OCI-LY3 (cell line): ENCODE measurements at regions not wholly inside any gene's neighbourhood (a gene's known extent, or its start where the extent isn't known, plus 50 kb on each side); places are given as distances from the start of the nearest gene placed in this dataset.
A peak's percentile ranks its signal among the peaks of the same experiment; 100 is the strongest.

Source experiments
- H2AFZ ChIP-seq: fragments of 200-600, 300-600 bp; shearing (Covaris generic); 2 replicates; pipeline ENCODE4 v1.6.0; 2014; ENCODE audit warnings: antibody characterized with exemption, low read depth, low read length
- H3K27ac ChIP-seq: fragments of 200-600, 300-600 bp; sonication (generic); 2 replicates; pipeline ENCODE4 v1.5.1; 2014; ENCODE audit warnings: mild to moderate bottlenecking, low read length, moderate library complexity, mixed read lengths
- H3K27me3 ChIP-seq: fragments of 200-600, 300-600 bp; sonication (generic); 2 replicates; pipeline ENCODE4 v1.6.1; 2014; ENCODE audit warnings: low read depth, low read length, mixed read lengths
- H3K36me3 ChIP-seq: fragments of 200-600, 300-600 bp; sonication (generic); replicated peaks from 2 replicates; pipeline ENCODE3; 2014; ENCODE audit warnings: low read depth, low read length, mixed read lengths
- H3K4me1 ChIP-seq: fragments of 300-600, 200-600 bp; sonication (generic); 2 replicates; pipeline ENCODE4 v1.6.1; 2014; ENCODE audit warnings: low read length, mixed read lengths
- H3K4me2 ChIP-seq: fragments of 200-600, 300-600 bp; sonication (generic); 2 replicates; pipeline ENCODE4 v1.6.1; 2014; ENCODE audit warnings: low read length, mixed read lengths
- H3K4me3 ChIP-seq: fragments of 300-600, 200-600 bp; sonication (generic); 2 replicates; pipeline ENCODE4 v1.5.1; 2014; ENCODE audit warnings: antibody characterized with exemption, mild to moderate bottlenecking, low read length, moderate library complexity
- H3K79me2 ChIP-seq: fragments of 300-600, 200-600 bp; shearing (Covaris generic); 2 replicates; pipeline ENCODE4 v1.6.1; 2014; ENCODE audit warnings: mild to moderate bottlenecking, low read length, mixed read lengths
- H3K9ac ChIP-seq: fragments of 300-600, 200-600 bp; shearing (Covaris generic); 2 replicates; pipeline ENCODE4 v1.6.0; 2014; ENCODE audit warnings: mild to moderate bottlenecking, low read length, moderate library complexity
- H3K9me3 ChIP-seq: fragments of 200-600, 300-600 bp; shearing (Covaris generic); 2 replicates; pipeline ENCODE4 v1.6.1; 2014; ENCODE audit warnings: low read length, mixed read lengths; ENCODE audit not compliant: insufficient read depth
- H4K20me1 ChIP-seq: fragments of 200-600, 300-600 bp; sonication (generic); 2 replicates; pipeline ENCODE4 v1.6.1; 2016; ENCODE audit warnings: low read length, mixed read lengths; ENCODE audit not compliant: insufficient read depth
- EZH2phosphoT487 ChIP-seq: fragments of 200-600 bp; shearing (Covaris generic); IDR thresholded peaks from 2 replicates; pipeline ENCODE4 v1.6.1; 2018; ENCODE audit warnings: antibody characterized with exemption, mixed run types, low read depth
- TF ChIP-seq, protein P1 (sequence below): fragments of 200-600, 300-600 bp; sonication (generic); IDR thresholded peaks from 2 replicates; pipeline ENCODE4 v1.5.1; 2014; ENCODE audit warnings: antibody characterized with exemption, low read length, low read depth

DNA sequence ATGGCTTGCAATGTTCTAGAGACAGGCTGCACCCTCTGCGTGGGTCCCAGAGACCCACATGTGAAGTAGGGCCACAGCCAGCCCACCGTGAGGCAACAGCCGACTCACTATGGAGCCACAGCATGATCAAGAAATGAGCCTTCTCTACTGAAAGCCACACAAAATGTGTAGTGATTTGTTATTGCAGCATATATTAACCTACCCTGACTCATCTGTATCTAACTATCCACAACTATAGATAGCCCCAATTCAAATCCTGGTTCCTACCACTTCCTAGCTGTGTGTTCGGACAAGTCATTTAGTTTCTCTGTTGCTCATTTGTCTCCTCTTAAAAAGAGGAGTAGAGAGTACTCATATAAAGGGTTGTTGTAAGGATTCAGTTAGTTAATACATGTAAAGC, 1152.3 kb downstream of the BCL11B start:
- H3K27me3 ChIP-seq = no peaks in the 10 kb centered on the region
- H3K36me3 ChIP-seq = peaks cover 20% of the 10 kb centered on the region
- peaks cover 68% of the 10 kb centered on the region for H3K4me1 ChIP-seq
- no peak overlapping the region for H3K9ac ChIP-seq
- TF ChIP-seq, protein P1, sequence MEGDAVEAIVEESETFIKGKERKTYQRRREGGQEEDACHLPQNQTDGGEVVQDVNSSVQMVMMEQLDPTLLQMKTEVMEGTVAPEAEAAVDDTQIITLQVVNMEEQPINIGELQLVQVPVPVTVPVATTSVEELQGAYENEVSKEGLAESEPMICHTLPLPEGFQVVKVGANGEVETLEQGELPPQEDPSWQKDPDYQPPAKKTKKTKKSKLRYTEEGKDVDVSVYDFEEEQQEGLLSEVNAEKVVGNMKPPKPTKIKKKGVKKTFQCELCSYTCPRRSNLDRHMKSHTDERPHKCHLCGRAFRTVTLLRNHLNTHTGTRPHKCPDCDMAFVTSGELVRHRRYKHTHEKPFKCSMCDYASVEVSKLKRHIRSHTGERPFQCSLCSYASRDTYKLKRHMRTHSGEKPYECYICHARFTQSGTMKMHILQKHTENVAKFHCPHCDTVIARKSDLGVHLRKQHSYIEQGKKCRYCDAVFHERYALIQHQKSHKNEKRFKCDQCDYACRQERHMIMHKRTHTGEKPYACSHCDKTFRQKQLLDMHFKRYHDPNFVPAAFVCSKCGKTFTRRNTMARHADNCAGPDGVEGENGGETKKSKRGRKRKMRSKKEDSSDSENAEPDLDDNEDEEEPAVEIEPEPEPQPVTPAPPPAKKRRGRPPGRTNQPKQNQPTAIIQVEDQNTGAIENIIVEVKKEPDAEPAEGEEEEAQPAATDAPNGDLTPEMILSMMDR = no peak
- no peak for TF ChIP-seq EZH2phosphoT487
- no peak overlapping the region for H2AFZ ChIP-seq
- no peaks in the 10 kb centered on the region for H3K79me2 ChIP-seq
- H3K4me3 ChIP-seq = no peak overlapping the region
- no peaks in the 10 kb centered on the region for H4K20me1 ChIP-seq
- H3K4me2 ChIP-seq = no peak overlapping the region
- H3K27ac ChIP-seq = peak overlapping the region; percentile 76; the same call in 1 of the 2 replicates
- no peaks in the 10 kb centered on the region for H3K9me3 ChIP-seq

DNA sequence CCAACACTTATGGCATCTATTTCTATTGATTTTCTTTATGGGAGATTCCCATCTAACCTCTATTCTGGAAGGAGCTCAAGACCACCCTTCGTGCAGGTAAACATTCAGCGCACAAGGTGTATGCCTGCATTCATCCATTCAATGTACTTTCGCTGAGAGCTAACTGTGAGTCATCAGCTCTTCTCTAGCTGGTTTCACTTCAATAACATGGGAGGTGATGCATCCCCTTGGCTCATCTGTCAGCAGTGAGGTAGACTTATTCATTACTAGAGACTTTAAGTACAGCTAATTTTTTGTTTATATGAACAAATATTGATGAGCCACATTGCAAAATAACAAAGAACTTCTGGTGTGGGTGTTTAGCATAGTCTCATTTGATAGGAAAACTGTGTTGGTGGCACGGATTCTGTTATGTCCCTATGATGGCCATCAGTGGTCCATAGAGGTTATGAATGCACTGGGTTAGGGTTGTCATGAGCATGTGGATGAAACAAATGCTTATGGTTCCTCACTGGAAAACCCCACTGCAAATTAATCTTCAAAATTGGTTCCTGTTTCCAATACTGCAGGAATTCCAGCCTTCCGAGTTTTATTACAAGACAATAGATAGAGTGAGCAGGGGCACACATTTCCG, 1151.0 kb downstream of the BCL11B start:
- Histone ChIP-seq H3K9ac (peak overlapping the region; percentile 39; the same call in 1 of the 2 replicates), H3K79me2 (no peaks in the 10 kb centered on the region), H3K27me3 (no peaks in the 10 kb centered on the region), H3K4me1 (peaks cover 59% of the 10 kb centered on the region), H4K20me1 (no peaks in the 10 kb centered on the region), H3K9me3 (no peaks in the 10 kb centered on the region), H3K4me2 (peak overlapping the region; percentile 86), H3K27ac (peak overlapping the region; percentile 76), H2AFZ (0 out of 2 replicates have a peak overlapping the region, but pooled peaks have one; percentile 27), H3K36me3 (peaks cover 24% of the 10 kb centered on the region), H3K4me3 (peak overlapping the region; percentile 51)
- TF ChIP-seq, protein P1 = no peak
- no peak for TF ChIP-seq EZH2phosphoT487

DNA sequence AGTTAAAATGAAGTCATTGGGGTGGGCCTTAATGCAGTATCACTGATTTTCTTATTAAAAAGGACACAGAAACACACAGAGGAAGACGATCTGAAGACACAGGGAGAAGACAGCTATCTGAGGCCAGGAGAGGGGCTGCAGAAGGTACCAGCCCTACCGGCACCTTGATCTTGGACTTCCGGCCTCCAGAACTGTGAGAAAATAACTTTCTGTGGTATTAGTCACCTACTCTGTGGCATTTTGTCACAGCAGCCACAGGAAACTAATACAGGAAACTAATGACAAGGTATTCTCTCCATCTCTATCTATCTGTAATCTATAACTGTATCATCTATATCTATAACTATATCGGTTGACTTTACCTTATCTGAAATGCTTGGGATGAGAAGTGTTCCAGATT, 1149.5 kb downstream of the BCL11B start:
- Histone ChIP-seq H3K9ac (no peak overlapping the region), H3K4me2 (no peak overlapping the region), H3K36me3 (peaks cover 24% of the 10 kb centered on the region), H4K20me1 (no peaks in the 10 kb centered on the region), H3K4me1 (peaks cover 45% of the 10 kb centered on the region), H3K27ac (no peak overlapping the region), H3K9me3 (no peaks in the 10 kb centered on the region), H3K4me3 (no peak overlapping the region), H2AFZ (peak overlapping the region; percentile 29; the same call in 1 of the 2 replicates), H3K79me2 (no peaks in the 10 kb centered on the region), H3K27me3 (no peaks in the 10 kb centered on the region)
- TF ChIP-seq, protein P1 = no peak
- no peak for TF ChIP-seq EZH2phosphoT487

DNA sequence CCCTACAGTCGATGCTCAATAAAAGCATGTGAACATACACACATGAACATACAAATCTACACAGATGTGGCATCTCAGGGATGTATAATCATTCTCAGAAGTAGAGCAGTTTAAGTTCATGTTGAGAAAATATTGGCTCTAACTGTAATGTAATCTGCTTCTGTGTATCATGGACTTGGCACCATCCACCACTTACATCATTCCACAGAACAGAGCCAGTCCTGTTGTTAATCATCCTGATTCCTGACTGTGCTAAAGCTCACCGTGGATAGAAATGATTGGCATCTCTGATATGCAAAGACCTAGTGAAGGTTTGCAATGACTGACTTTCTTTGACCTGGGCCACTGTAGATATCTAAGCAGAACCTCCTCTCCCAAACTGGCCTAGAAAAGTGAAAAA, 1141.3 kb downstream of the BCL11B start:
- H3K9ac ChIP-seq = no peak overlapping the region
- H3K79me2 ChIP-seq = no peaks in the 10 kb centered on the region
- H3K36me3 ChIP-seq = no peaks in the 10 kb centered on the region
- no peak overlapping the region for H2AFZ ChIP-seq
- no peaks in the 10 kb centered on the region for H3K4me1 ChIP-seq
- H3K9me3 ChIP-seq = no peaks in the 10 kb centered on the region
- no peak for TF ChIP-seq EZH2phosphoT487
- TF ChIP-seq, protein P1 = no peak
- no peaks in the 10 kb centered on the region for H4K20me1 ChIP-seq
- H3K4me2 ChIP-seq = no peak overlapping the region
- H3K27ac ChIP-seq = no peak overlapping the region
- no peaks in the 10 kb centered on the region for H3K27me3 ChIP-seq
- no peak overlapping the region for H3K4me3 ChIP-seq
